GM12872 (cell line): ENCODE measurements at regions not wholly inside any gene's neighbourhood (a gene's known extent, or its start where the extent isn't known, plus 50 kb on each side); places are given as distances from the start of the nearest gene placed in this dataset.

ENCODE experiments used
- CTCF ChIP-seq: IDR thresholded peaks from 3 replicates; pipeline ENCODE4 v1.5.1; 2011; ENCODE audit warnings: low read depth, mild to moderate bottlenecking, low read length, moderate library complexity; ENCODE audit not compliant: insufficient read depth

GRCh38 chr7:109109558-109109957 is 539.9 kb downstream of the DNAJB9 start:
- TF ChIP-seq CTCF, result no peak

- TF ChIP-seq CTCF, result no peak
Measured at GRCh38 chr7:109111086-109111485, 541.4 kb downstream of the DNAJB9 start.

GRCh38 chr7:109121599-109122300 is 552.1 kb downstream of the DNAJB9 start:
- TF ChIP-seq CTCF, result no peak

- no peak for TF ChIP-seq CTCF
Measured at GRCh38 chr7:109125001-109125400, 555.3 kb downstream of the DNAJB9 start.

GRCh38 chr7:109126404-109127050 is 556.9 kb downstream of the DNAJB9 start:
- no peak for TF ChIP-seq CTCF

GRCh38 chr7:109127145-109127544 is 557.5 kb downstream of the DNAJB9 start:
- TF ChIP-seq CTCF, result no peak

- no peak for TF ChIP-seq CTCF
Measured at GRCh38 chr7:109131141-109131540, 561.5 kb downstream of the DNAJB9 start.
